B cell (primary cell): ENCODE measurements at regions not wholly inside any gene's neighbourhood (a gene's known extent, or its start where the extent isn't known, plus 50 kb on each side); places are given as distances from the start of the nearest gene placed in this dataset.

ENCODE experiments used
- ATAC-seq: fragments of 200-7000 bp; cut with Tn5 transposase; one replicate; pipeline ENCODE4 v1.10.0; 2021; ENCODE audit warnings: low read depth, mild to moderate bottlenecking, moderate number of reproducible peaks, moderate library complexity
- CTCF ChIA-PET: fragments of 350-600 bp; sonication (Branson Sonifier 250); formaldehyde crosslinking; loops from one replicate; lab custom pipeline; 2021; ENCODE audit warnings: antibody characterized with exemption, inconsistent platforms; lab: Charles Lee
- POLR2A ChIA-PET: fragments of 350-600 bp; sonication (Branson Sonifier 250); formaldehyde crosslinking; loops from one replicate; lab custom pipeline; 2021; ENCODE audit warnings: antibody characterized with exemption; lab: Charles Lee
- DNase-seq: peaks from one replicate; pipeline ENCODE4 v3.0.0; 2013
- H2AFZ ChIP-seq: 2 replicates; pipeline ENCODE4 v1.6.1; 2012; ENCODE audit warnings: mild to moderate bottlenecking, low read depth, low read length; ENCODE audit not compliant: insufficient read depth, poor library complexity, severe bottlenecking
- H3K27ac ChIP-seq, 2 donors: 1 replicate in 1 of 2; 2 replicates in 1 of 2; pipeline ENCODE4 v1.5.1; 2012 to 2013; ENCODE audit warnings: low read length in 2 of 2, mild to moderate bottlenecking in 2 of 2, moderate library complexity in 1 of 2
- H3K27me3 ChIP-seq, 4 experiments: fragments of 200-600 bp in 1 of 4; sonication (generic) in 1 of 4; replicated peaks in 1 of 4; 1 replicate in 2 of 4; 2 replicates in 2 of 4; pipeline versions ENCODE4 v1.6.1 to v1.7.0; 2013 to 2016; ENCODE audit warnings: low read length in 3 of 4, mild to moderate bottlenecking in 2 of 4, mixed read lengths in 1 of 4, moderate library complexity in 1 of 4; ENCODE audit not compliant: insufficient read depth in 4 of 4, control insufficient read depth in 3 of 4; ENCODE audit errors: control extremely low read depth in 1 of 4
- H3K36me3 ChIP-seq, 2 experiments: replicated peaks in 1 of 2; 1 replicate in 1 of 2; 2 replicates in 1 of 2; pipeline versions ENCODE4 v1.6.1 to v1.7.1; 2013; ENCODE audit warnings: low read length in 1 of 2; ENCODE audit not compliant: insufficient read depth in 2 of 2, control insufficient read depth in 1 of 2; ENCODE audit errors: control extremely low read depth in 1 of 2, extremely low read depth in 1 of 2
- H3K4me1 ChIP-seq, 2 donors: fragments of 200-600 bp in 1 of 2; sonication (generic) in 1 of 2; 1 replicate in 1 of 2; 2 replicates in 1 of 2; pipeline versions ENCODE4 v1.5.1 to v1.6.1; 2013 to 2017; ENCODE audit warnings: low read length in 2 of 2; ENCODE audit not compliant: control insufficient read depth in 2 of 2, insufficient read depth in 2 of 2
- H3K4me2 ChIP-seq: replicated peaks from 2 replicates; pipeline ENCODE3; 2012; ENCODE audit warnings: mild to moderate bottlenecking, low read depth, low read length; ENCODE audit not compliant: poor library complexity, severe bottlenecking
- H3K4me3 ChIP-seq, 5 experiments: fragments of 200-600 bp in 1 of 5; sonication (generic) in 1 of 5; 1 replicate in 3 of 5; 2 replicates in 2 of 5; pipeline versions ENCODE4 v1.5.1 to v1.7.0; 2011 to 2016; ENCODE audit warnings: low read length in 4 of 5, mild to moderate bottlenecking in 4 of 5, low read depth in 2 of 5, control low read depth in 1 of 5, moderate library complexity in 1 of 5; ENCODE audit not compliant: insufficient read depth in 1 of 5; ENCODE audit errors: control extremely low read depth in 1 of 5, extremely low read depth in 1 of 5
- H3K79me2 ChIP-seq: fragments of 200-600 bp; sonication (generic); one replicate; pipeline ENCODE4 v1.6.0; 2016; ENCODE audit warnings: low read length; ENCODE audit not compliant: control insufficient read depth, insufficient read depth
- H3K9ac ChIP-seq: fragments of 200-600 bp; sonication (generic); 2 replicates; pipeline ENCODE4 v1.6.1; 2017; ENCODE audit warnings: mild to moderate bottlenecking, low read length, moderate library complexity
- H3K9me3 ChIP-seq, 3 donors: one replicate each; pipeline versions ENCODE4 v1.6.1 to v1.7.1; 2013; ENCODE audit warnings: low read length in 2 of 3; ENCODE audit not compliant: control insufficient read depth in 2 of 3, insufficient read depth in 1 of 3; ENCODE audit errors: control extremely low read depth in 1 of 3
- H4K20me1 ChIP-seq: 2 replicates; pipeline ENCODE4 v1.6.0; 2012; ENCODE audit warnings: mild to moderate bottlenecking, low read length; ENCODE audit not compliant: insufficient read depth, control insufficient read depth, poor library complexity, severe bottlenecking
- H3K27ac Mint-ChIP-seq: one replicate; pipeline ENCODE4 v1.8.0; 2021; ENCODE audit warnings: mixed read lengths
- H3K27me3 Mint-ChIP-seq: one replicate; pipeline ENCODE4 v1.8.0; 2021; ENCODE audit warnings: mixed read lengths
- H3K4me1 Mint-ChIP-seq: one replicate; pipeline ENCODE4 v1.8.0; 2021; ENCODE audit warnings: mixed read lengths
- H3K4me3 Mint-ChIP-seq: one replicate; pipeline ENCODE4 v1.8.0; 2021; ENCODE audit warnings: mixed read lengths
- H3K9me3 Mint-ChIP-seq: one replicate; pipeline ENCODE4 v1.8.0; 2022; ENCODE audit warnings: mixed read lengths; ENCODE audit not compliant: insufficient read depth
- CTCF ChIP-seq: fragments of 200-600 bp; IDR thresholded peaks from one replicate; pipeline ENCODE4 v1.8.0; 2022; ENCODE audit warnings: antibody characterized with exemption, mild to moderate bottlenecking
- EZH2 ChIP-seq: IDR thresholded peaks from 2 replicates; pipeline ENCODE4 v1.6.1; 2012; ENCODE audit warnings: borderline replicate concordance, low read depth, mild to moderate bottlenecking, moderate library complexity, low read length; ENCODE audit not compliant: insufficient read depth, poor library complexity, severe bottlenecking
- WGBS: methylation state at CpG from one replicate; pipeline ENCODE4 v1.1.5; 2013; ENCODE audit warnings: missing lambda C conversion rate; ENCODE audit not compliant: insufficient coverage; 5-methylcytosine and 5-hydroxymethylcytosine counted together
- intact Hi-C: fragments of 100-400 bp; cut with micrococcal nuclease; formaldehyde crosslinking; loops from one replicate; pipeline ENCODE4 v1.10.0; 2022

- Histone ChIP-seq H2AFZ (no peak overlapping the region), H4K20me1 (no peaks in the 10 kb centered on the region), H3K4me3 (no peak overlapping the region), H3K79me2 (no peaks in the 10 kb centered on the region), H3K9ac (no peak overlapping the region), H3K9me3 (peaks cover 0 to 2% (median 1%) of the 10 kb centered on the region in 3 donors), H3K4me1 (no peaks in the 10 kb centered on the region), H3K4me2 (no peak overlapping the region), H3K36me3 (no peaks in the 10 kb centered on the region), H3K27ac (no peak overlapping the region), H3K27me3 (no peaks in the 10 kb centered on the region)
- WGBS, result no CpG with 5 or more reads among the region's 3 CpGs
- intact Hi-C loops, result no loop called here
- Mint-ChIP-seq H3K9me3 (peaks cover 5% of the 10 kb centered on the region), H3K27ac (no peak overlapping the region), H3K4me1 (no peaks in the 10 kb centered on the region), H3K4me3 (no peak overlapping the region), H3K27me3 (peaks cover 20% of the 10 kb centered on the region)
- CTCF ChIA-PET, result no interaction called here
- POLR2A ChIA-PET, result no interaction called here
- DNase-seq (no peak), ATAC-seq (no peak)
- TF ChIP-seq EZH2 (no peak), CTCF (no peak)
Measured at GRCh38 chr1:56115701-56116100, 463.7 kb downstream of the PLPP3 start.

DNA sequence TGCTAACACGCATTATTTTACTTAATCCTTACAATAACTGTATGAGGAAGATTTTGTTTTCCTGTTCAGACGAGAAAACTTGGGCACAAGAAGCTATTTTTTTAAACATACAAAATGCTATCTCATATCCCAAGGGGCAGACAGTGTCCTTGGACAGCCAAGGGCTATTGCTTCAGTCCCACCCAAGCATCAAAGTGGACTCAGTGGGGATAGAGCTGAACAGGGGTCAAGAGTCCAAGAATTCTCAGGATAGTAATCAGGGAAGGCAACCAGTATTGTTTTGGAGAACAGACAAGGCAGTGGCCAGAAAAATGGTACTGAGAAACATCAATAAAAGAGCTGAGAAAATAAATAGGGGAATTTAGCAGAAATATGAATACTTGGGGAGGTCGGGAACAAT is 465.7 kb downstream of the PLPP3 start:
- Histone ChIP-seq H3K79me2 (no peaks in the 10 kb centered on the region), H3K4me3 (no peak overlapping the region), H3K4me2 (no peak overlapping the region), H2AFZ (no peak overlapping the region), H4K20me1 (no peaks in the 10 kb centered on the region), H3K4me1 (no peaks in the 10 kb centered on the region), H3K9ac (no peak overlapping the region), H3K9me3 (peaks cover 0 to 2% (median 1%) of the 10 kb centered on the region in 3 donors), H3K36me3 (no peaks in the 10 kb centered on the region), H3K27ac (no peak overlapping the region), H3K27me3 (no peaks in the 10 kb centered on the region)
- Mint-ChIP-seq H3K9me3 (peaks cover 5% of the 10 kb centered on the region), H3K27me3 (peaks cover 20% of the 10 kb centered on the region), H3K27ac (no peak overlapping the region), H3K4me3 (no peak overlapping the region), H3K4me1 (no peaks in the 10 kb centered on the region)
- no peak for ATAC-seq
- CTCF ChIA-PET, result no interaction called here
- TF ChIP-seq EZH2, result no peak
- DNase-seq, result no peak
- WGBS, result 100% methylated on average over 1 of the region's 3 CpGs
- POLR2A ChIA-PET, result no interaction called here
- intact Hi-C loops, result no loop called here
